Muscle of arm (tissue), 1 donor: ENCODE measurements at regions not wholly inside any gene's neighbourhood (a gene's known extent, or its start where the extent isn't known, plus 50 kb on each side); places are given as distances from the start of the nearest gene placed in this dataset.
"Not testable (repeated sequence)": the region's sequence is repeated elsewhere in the genome, so short reads cannot be mapped to it uniquely, and the experiment has no call there.

Experiments
- DNase-seq: peaks from one replicate; pipeline ENCODE4 v3.0.0-alpha.2; 2013

- no peak for DNase-seq
These were observed 97.3 kb upstream of the CARMIL1 start for GRCh38 chr6:25181923-25182322.

GRCh38 chr6:25186919-25187318, 92.3 kb upstream of the CARMIL1 start:
- DNase-seq = no peak

- DNase-seq = no peak
These were observed 90.9 kb upstream of the CARMIL1 start for GRCh38 chr6:25188232-25188631.

GRCh38 chr6:25192590-25193459, 86.3 kb upstream of the CARMIL1 start:
- DNase-seq = peak; percentile 32

GRCh38 chr6:25193460-25194171, 85.6 kb upstream of the CARMIL1 start:
- DNase-seq = peak; percentile 70

DNA sequence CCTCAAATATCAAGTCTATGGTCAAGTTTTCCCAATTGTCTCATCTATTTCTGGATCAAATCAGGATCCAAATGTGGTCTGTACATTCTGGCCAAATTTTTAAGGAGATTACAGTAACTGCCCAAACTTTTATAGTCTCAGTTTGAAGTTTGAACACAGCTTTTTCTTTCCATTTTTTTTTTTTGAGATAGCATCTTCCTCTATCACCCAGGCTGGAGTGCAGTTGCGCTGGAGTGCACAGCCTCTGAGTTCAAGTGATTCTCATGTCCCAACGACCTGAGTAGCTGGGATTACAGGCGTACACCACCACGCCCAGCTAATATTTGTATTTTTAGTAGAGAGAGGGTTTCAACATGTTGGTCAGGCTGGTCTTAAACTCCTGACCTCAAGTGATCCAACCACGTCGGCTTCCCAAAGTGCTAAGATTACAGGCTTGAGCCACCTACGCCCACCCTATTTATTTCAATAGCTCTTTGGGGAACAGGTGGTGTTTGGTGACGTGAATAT, 84.9 kb upstream of the CARMIL1 start:
- DNase-seq = no peak

- DNase-seq = no peak
These were observed 82.7 kb upstream of the CARMIL1 start for GRCh38 chr6:25196464-25196863.

- no peak for DNase-seq
These were observed 82.1 kb upstream of the CARMIL1 start for GRCh38 chr6:25197111-25197510.

- DNase-seq = no peak
These were observed 79.6 kb upstream of the CARMIL1 start for GRCh38 chr6:25199544-25199943.

GRCh38 chr6:25202504-25202903, 76.7 kb upstream of the CARMIL1 start:
- DNase-seq = peak; percentile 66

- no peak for DNase-seq
These were observed 73.5 kb upstream of the CARMIL1 start for GRCh38 chr6:25205629-25206028.

DNA sequence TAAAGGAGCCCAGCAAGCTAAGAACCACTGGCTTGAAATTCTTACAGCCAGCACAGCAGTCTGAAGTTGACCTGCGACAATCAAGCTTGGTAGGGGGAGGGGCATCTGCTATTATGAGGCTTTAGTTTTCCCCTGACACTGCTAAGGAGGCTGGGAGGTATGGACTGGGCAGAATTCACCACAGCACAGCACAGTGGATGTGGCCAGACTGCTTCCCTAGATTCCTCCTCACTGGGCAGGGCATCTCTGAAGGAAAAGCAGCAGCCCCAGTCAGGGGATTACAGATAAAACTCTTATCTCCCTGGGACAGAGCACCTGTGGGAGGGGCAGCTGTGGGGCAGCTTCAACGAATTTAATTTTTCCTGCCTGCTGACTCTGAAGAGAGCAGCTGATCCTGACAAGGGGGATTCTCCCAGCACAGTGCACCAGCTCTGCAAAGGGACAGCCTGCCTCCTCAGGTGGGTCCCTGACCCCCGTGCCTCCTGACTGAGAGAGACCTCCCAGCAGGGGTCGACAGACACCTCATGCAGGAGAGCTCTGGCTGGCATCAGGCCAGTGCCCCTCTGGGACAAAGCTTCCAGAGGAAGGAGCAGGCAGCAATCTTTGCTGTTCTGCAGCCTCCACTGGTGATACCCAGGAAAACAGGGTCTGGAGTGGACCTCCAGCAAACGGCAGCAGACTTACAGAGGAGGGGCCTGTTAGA, 71.6 kb upstream of the CARMIL1 start:
- DNase-seq = not testable (repeated sequence)

- no peak for DNase-seq
These were observed 63.3 kb upstream of the CARMIL1 start for GRCh38 chr6:25215881-25216280.

GRCh38 chr6:25217302-25217701, 61.9 kb upstream of the CARMIL1 start:
- DNase-seq = no peak

DNA sequence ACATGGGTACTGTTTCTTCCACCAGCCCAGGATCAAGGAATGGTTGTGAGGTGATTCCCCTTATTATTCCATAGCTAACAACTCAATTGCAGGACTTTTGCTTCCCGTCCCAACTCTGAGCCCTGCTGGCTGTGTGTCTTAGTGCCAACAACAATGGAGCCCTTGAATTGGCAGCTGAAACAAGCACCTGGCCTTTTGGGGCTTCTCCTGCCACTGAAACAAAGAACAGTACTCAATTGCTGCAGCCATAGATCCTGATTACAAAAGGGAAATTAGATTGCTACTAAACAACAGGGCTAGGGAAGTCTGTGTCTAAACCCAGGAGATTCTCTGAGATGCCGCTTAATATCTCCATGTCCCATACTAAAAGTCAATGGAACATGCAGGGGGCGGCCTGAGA, 61.3 kb upstream of the CARMIL1 start:
- DNase-seq = no peak

GRCh38 chr6:25218346-25218745, 60.8 kb upstream of the CARMIL1 start:
- DNase-seq = no peak

DNA sequence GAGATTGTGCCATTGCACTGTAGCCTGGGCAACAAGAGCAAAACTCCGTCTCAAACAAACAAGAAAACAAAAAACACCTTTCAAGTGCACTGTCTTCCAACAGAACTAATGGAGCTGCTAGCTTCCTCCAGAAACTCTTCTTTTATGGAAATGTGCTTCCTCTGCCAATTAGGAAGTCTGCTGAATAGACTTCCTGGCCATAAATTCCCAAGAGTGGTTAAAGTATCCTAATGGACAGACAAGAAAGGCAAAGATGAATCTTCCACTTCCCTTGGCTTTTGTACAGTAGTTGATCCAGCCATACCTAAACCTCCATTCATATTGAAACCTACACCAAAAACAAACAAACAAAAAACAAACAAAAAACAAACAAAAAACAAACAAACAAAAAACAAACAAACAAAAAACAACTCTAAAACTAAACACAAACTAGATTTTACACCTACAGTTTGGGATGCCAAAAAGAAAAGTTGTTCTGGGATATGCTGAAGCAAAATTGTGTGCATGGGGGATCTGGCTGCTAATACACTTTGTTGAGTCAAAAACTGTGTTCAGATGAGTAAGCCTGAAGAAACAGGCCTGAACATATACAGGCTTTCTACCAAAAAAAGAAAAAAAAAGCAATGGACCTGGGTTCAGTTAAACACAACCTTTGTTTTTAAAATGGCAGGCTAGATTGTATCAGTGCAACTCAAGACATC, 59.8 kb upstream of the CARMIL1 start:
- DNase-seq = peak; percentile 57

DNA sequence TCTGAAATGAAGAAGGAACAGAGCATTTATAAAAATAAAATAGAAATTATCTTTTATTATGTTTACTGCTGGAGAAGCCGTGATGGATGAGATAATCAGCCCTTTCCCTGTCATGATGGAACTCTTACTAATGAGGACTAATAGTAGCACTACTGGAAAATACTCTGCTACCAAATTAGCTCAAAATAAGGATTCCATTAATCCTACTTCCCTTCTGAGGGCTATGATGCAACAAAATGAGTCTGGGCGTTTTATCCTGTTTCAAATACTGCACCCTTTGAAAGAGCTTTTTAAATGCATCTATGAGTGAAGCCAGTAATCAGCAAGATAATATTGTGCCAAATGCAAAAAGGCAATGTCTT, 59.3 kb upstream of the CARMIL1 start:
- DNase-seq = no peak

DNA sequence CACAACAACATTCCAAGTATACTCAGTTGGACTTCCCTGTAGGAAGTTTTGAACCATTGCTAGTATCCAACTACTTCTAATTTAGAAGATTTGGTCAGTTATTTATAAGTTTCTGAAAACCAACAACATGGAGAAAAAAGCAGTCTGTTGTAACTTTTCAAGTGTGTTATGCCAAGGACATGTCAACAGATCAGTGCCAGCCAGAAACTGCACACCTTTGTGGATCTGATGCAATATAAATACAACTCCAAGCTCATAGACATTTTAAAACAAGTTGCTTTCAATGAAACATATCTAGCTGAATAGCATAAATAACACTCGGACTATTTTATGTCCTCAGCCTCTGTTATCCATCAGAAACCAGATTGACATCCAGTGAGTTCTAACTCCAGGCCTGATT, 58.3 kb upstream of the CARMIL1 start:
- DNase-seq = no peak

DNA sequence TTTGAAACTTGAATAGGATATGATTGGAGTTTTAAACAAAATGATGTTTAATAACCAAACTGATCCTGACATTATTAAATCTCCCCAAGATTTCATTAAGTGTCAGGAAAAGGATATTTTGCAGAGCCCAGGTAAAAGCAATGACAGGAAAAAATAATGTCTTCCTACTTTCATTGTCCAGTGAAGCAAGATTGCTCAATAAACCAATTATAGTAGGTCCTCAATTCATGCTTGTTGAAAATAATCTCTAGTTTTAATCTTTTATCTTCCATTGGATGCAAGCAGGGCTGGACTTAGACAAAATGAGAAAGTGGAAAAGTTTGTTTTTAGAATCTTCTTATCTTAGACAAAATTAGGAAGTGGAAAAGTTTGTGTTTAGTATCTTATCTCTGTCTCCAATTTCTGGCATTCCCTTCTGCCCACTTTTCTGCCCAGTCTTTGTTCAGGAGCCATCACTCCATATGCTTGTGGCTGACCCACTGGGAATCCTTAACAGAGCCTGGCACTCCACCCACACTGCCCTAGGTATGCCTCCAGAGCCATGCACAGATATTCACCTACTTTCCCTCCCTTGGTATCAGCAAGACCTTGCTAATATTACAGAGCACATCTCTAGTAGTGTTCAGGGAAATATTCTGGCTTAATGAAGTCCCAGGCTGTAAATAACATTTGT, 57.0 kb upstream of the CARMIL1 start:
- no peak for DNase-seq

GRCh38 chr6:25223490-25223991, 55.6 kb upstream of the CARMIL1 start:
- DNase-seq = peak; percentile 82
